T-cell (primary cell): ENCODE measurements at regions not wholly inside any gene's neighbourhood (a gene's known extent, or its start where the extent isn't known, plus 50 kb on each side); places are given as distances from the start of the nearest gene placed in this dataset.

Experiments
- ATAC-seq, 4 experiments: fragments of 200-7000 bp in 3 of 4; fragments of 150-1000 bp in 1 of 4; cut with Tn5 transposase; replicated peaks in 1 of 4; 1 replicate in 3 of 4; 2 replicates in 1 of 4; pipeline ENCODE4 v1.10.0; 2021; ENCODE audit warnings: moderate library complexity in 3 of 4, mild to moderate bottlenecking in 2 of 4, moderate number of reproducible peaks in 1 of 4
- CTCF ChIA-PET, 2 donors: fragments of 300-600 bp; sonication (Branson Sonifier 250); formaldehyde crosslinking; loops; one replicate each; lab custom pipeline; 2022; ENCODE audit warnings: antibody characterized with exemption in 2 of 2; lab: Charles Lee
- POLR2A ChIA-PET, 2 donors: fragments of 300-600 bp; sonication (Branson Sonifier 250); formaldehyde crosslinking; loops; one replicate each; lab custom pipeline; 2022; ENCODE audit warnings: antibody characterized with exemption in 2 of 2; lab: Charles Lee
- DNase-seq, 35 experiments: peaks; one replicate each; pipeline versions ENCODE4 v3.0.0 to v3.0.0-alpha.2; 2013 to 2023
- H3K27ac ChIP-seq: one replicate; pipeline ENCODE4 v1.5.1; 2013; ENCODE audit warnings: low read length
- H3K27me3 ChIP-seq, 2 experiments: replicated peaks in 1 of 2; 1 replicate in 1 of 2; 2 replicates in 1 of 2; pipeline versions ENCODE4 v1.6.1 to v1.7.0; 2013; ENCODE audit warnings: low read length in 1 of 2, mixed read lengths in 1 of 2; ENCODE audit not compliant: control insufficient read depth in 2 of 2, insufficient read depth in 2 of 2; ENCODE audit errors: extremely low read depth in 1 of 2
- H3K36me3 ChIP-seq, 2 donors: 1 replicate in 1 of 2; 2 replicates in 1 of 2; pipeline versions ENCODE4 v1.6.1 to v1.7.0; 2013; ENCODE audit warnings: low read length in 1 of 2; ENCODE audit not compliant: control insufficient read depth in 2 of 2, insufficient read depth in 1 of 2; ENCODE audit errors: extremely low read depth in 1 of 2
- H3K4me1 ChIP-seq, 2 experiments: 1 replicate in 1 of 2; 2 replicates in 1 of 2; pipeline versions ENCODE4 v1.6.1 to v1.7.0; 2013; ENCODE audit warnings: low read length in 2 of 2, mixed read lengths in 1 of 2; ENCODE audit not compliant: insufficient read depth in 2 of 2, control insufficient read depth in 1 of 2; ENCODE audit errors: extremely low read depth in 1 of 2
- H3K4me3 ChIP-seq, 2 donors: 1 replicate in 1 of 2; 2 replicates in 1 of 2; pipeline versions ENCODE4 v1.5.1 to v1.7.0; 2013; ENCODE audit warnings: mild to moderate bottlenecking in 2 of 2, low read length in 1 of 2, moderate library complexity in 1 of 2; ENCODE audit not compliant: control insufficient read depth in 1 of 2; ENCODE audit errors: extremely low read depth in 1 of 2
- H3K9me3 ChIP-seq: 2 replicates; pipeline ENCODE4 v1.7.0; 2013
- H3K27ac Mint-ChIP-seq, 2 donors: one replicate each; pipeline ENCODE4 v1.8.0; 2020 to 2021; ENCODE audit warnings: mild to moderate bottlenecking in 2 of 2, mixed read lengths in 2 of 2
- H3K27me3 Mint-ChIP-seq, 2 donors: one replicate each; pipeline ENCODE4 v1.8.0; 2021 to 2022; ENCODE audit warnings: mixed read lengths in 2 of 2
- H3K36me3 Mint-ChIP-seq: one replicate; pipeline ENCODE4 v1.8.0; 2021; ENCODE audit warnings: mixed read lengths
- H3K4me1 Mint-ChIP-seq, 3 donors: one replicate each; pipeline ENCODE4 v1.8.0; 2020 to 2022; ENCODE audit warnings: mixed read lengths in 3 of 3, mild to moderate bottlenecking in 1 of 3
- H3K4me3 Mint-ChIP-seq, 3 donors: one replicate each; pipeline ENCODE4 v1.8.0; 2020 to 2022; ENCODE audit warnings: mild to moderate bottlenecking in 3 of 3, mixed read lengths in 3 of 3, moderate library complexity in 3 of 3
- H3K9me3 Mint-ChIP-seq, 3 donors: one replicate each; pipeline ENCODE4 v1.8.0; 2020 to 2022; ENCODE audit warnings: mixed read lengths in 3 of 3
- WGBS: methylation state at CpG from one replicate; pipeline ENCODE4 v1.1.5; 2013; ENCODE audit warnings: missing lambda C conversion rate; ENCODE audit not compliant: insufficient coverage; 5-methylcytosine and 5-hydroxymethylcytosine counted together

GRCh38 chr9:90508940-90509339 lies 133.7 kb downstream of the DIRAS2 start:
- Histone ChIP-seq H3K36me3 (no peaks in the 10 kb centered on the region), H3K4me1 (no peaks in the 10 kb centered on the region), H3K27me3 (no peaks in the 10 kb centered on the region), H3K4me3 (no peak overlapping the region), H3K27ac (no peak overlapping the region), H3K9me3 (no peaks in the 10 kb centered on the region)
- H3K9me3 Mint-ChIP-seq = no peaks in the 10 kb centered on the region
- no peak overlapping the region for H3K4me3 Mint-ChIP-seq
- H3K27ac Mint-ChIP-seq = no peak overlapping the region
- WGBS = 80% methylated on average over 1 of the region's 2 CpGs
- ChIA-PET POLR2A (no interaction called here), CTCF (no interaction called here)
- H3K27me3 Mint-ChIP-seq = peaks cover 2 to 4% of the 10 kb centered on the region in 2 donors
- DNase-seq (no peak), ATAC-seq (no peak)
- peaks cover 0 to 5% (median 4%) of the 10 kb centered on the region in 3 donors for H3K4me1 Mint-ChIP-seq
- H3K36me3 Mint-ChIP-seq = no peaks in the 10 kb centered on the region

DNA sequence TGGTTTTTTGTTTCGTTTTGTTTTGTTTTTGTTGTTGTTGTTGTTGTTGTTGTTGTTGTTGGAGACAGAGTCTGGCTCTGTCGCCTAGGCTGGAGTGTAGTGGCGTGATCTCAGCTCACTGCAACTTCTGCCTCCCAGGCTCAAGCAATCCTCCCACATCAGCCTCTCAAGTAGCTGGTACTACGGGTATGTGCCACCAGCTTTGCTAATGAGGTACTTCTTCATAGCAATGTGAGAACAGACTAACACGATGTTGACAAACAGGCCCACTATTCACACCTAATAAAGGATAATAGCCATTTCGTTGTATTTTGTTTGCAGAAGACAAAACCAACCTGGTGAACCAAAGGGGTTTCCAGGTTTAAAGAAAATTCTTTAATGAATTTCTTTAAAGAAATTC lies 130.9 kb downstream of the DIRAS2 start:
- no peak overlapping the region for H3K27ac ChIP-seq
- ChIA-PET POLR2A (no interaction called here), CTCF (no interaction called here)
- no peaks in the 10 kb centered on the region for H3K9me3 Mint-ChIP-seq
- no peaks in the 10 kb centered on the region for H3K36me3 ChIP-seq
- no peak for ATAC-seq
- peaks cover 0 to 5% (median 4%) of the 10 kb centered on the region in 3 donors for H3K4me1 Mint-ChIP-seq
- H3K4me3 Mint-ChIP-seq = no peak overlapping the region
- peaks cover 2 to 7% of the 10 kb centered on the region in 2 donors for H3K27me3 Mint-ChIP-seq
- no peaks in the 10 kb centered on the region for H3K27me3 ChIP-seq
- WGBS = no CpG with 5 or more reads among the region's 6 CpGs
- H3K4me3 ChIP-seq = no peak overlapping the region
- no peak overlapping the region for H3K27ac Mint-ChIP-seq
- H3K9me3 ChIP-seq = no peaks in the 10 kb centered on the region
- H3K36me3 Mint-ChIP-seq = no peaks in the 10 kb centered on the region
- H3K4me1 ChIP-seq = no peaks in the 10 kb centered on the region
- DNase-seq = no peak

- POLR2A ChIA-PET = no interaction called here
- Mint-ChIP-seq H3K9me3 (no peaks in the 10 kb centered on the region), H3K27ac (no peak overlapping the region), H3K4me3 (no peak overlapping the region), H3K36me3 (no peaks in the 10 kb centered on the region), H3K27me3 (peaks cover 2 to 10% of the 10 kb centered on the region in 2 donors), H3K4me1 (no peaks in the 10 kb centered on the region)
- ATAC-seq = no peak
- no peaks in the 10 kb centered on the region for H3K9me3 ChIP-seq
- no peak overlapping the region for H3K27ac ChIP-seq
- WGBS = no CpG with 5 or more reads among the region's 3 CpGs
- no peaks in the 10 kb centered on the region for H3K27me3 ChIP-seq
- H3K36me3 ChIP-seq = no peaks in the 10 kb centered on the region
- DNase-seq = no peak
- CTCF ChIA-PET = no interaction called here
- H3K4me3 ChIP-seq = no peak overlapping the region
- H3K4me1 ChIP-seq = no peaks in the 10 kb centered on the region
Measured at GRCh38 chr9:90514877-90515276, 127.7 kb downstream of the DIRAS2 start.

DNA sequence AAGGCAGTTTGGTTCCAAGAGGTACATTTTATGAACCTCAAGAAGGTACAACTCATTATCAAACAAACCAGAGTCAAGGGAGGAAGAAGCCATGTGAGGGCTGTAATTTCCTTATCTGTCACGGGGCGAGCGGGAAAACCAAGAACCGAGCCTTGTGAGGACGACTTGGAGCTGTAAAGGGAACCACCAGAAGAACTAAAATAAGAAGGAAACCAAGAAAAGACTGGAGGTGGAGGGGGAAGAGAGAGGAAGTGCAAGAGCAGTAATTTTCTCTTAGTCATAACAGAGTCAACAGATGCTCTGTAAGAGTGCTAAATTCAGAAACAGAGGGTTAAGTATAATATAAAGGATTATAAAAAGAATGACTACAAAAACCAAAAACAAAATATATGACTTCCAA lies 127.1 kb downstream of the DIRAS2 start:
- Histone ChIP-seq H3K27ac (no peak overlapping the region), H3K4me1 (no peaks in the 10 kb centered on the region), H3K4me3 (no peak overlapping the region), H3K9me3 (no peaks in the 10 kb centered on the region), H3K27me3 (no peaks in the 10 kb centered on the region), H3K36me3 (no peaks in the 10 kb centered on the region)
- WGBS = no CpG with 5 or more reads among the region's 5 CpGs
- ATAC-seq (no peak), DNase-seq (no peak)
- Mint-ChIP-seq H3K9me3 (no peaks in the 10 kb centered on the region), H3K27me3 (peaks cover 2 to 10% of the 10 kb centered on the region in 2 donors), H3K4me1 (no peaks in the 10 kb centered on the region), H3K27ac (no peak overlapping the region), H3K4me3 (no peak overlapping the region), H3K36me3 (no peaks in the 10 kb centered on the region)
- ChIA-PET POLR2A (interaction anchor here in 1 of 2 donors (0.7 kb wide), 1 partner anchor 12 kb away, joined by 6 read pairs; no protein-coding TSS in a partner anchor), CTCF (no interaction called here)

GRCh38 chr9:90517103-90517502 lies 125.5 kb downstream of the DIRAS2 start:
- H3K4me1 Mint-ChIP-seq = no peaks in the 10 kb centered on the region
- Histone ChIP-seq H3K27me3 (no peaks in the 10 kb centered on the region), H3K4me3 (no peak overlapping the region), H3K4me1 (no peaks in the 10 kb centered on the region), H3K9me3 (no peaks in the 10 kb centered on the region), H3K27ac (no peak overlapping the region), H3K36me3 (no peaks in the 10 kb centered on the region)
- no peak for DNase-seq
- H3K36me3 Mint-ChIP-seq = no peaks in the 10 kb centered on the region
- no peak overlapping the region for H3K27ac Mint-ChIP-seq
- peaks cover 6 to 16% of the 10 kb centered on the region in 2 donors for H3K27me3 Mint-ChIP-seq
- ChIA-PET POLR2A (no interaction called here), CTCF (no interaction called here)
- H3K9me3 Mint-ChIP-seq = no peaks in the 10 kb centered on the region
- ATAC-seq = no peak
- no peak overlapping the region for H3K4me3 Mint-ChIP-seq
- WGBS = no CpG with 5 or more reads among the region's 2 CpGs

- CTCF ChIA-PET = no interaction called here
- Mint-ChIP-seq H3K27me3 (peaks cover 15 to 21% of the 10 kb centered on the region in 2 donors), H3K4me3 (no peak overlapping the region), H3K4me1 (no peaks in the 10 kb centered on the region), H3K36me3 (no peaks in the 10 kb centered on the region), H3K27ac (no peak overlapping the region), H3K9me3 (no peaks in the 10 kb centered on the region)
- Histone ChIP-seq H3K4me3 (no peak overlapping the region), H3K4me1 (no peaks in the 10 kb centered on the region), H3K36me3 (no peaks in the 10 kb centered on the region), H3K9me3 (no peaks in the 10 kb centered on the region), H3K27ac (no peak overlapping the region), H3K27me3 (peaks cover 0 to 3% of the 10 kb centered on the region in 2 experiments)
- DNase-seq = no peak
- ATAC-seq = no peak
- POLR2A ChIA-PET = no interaction called here
- 87% methylated on average over 5 of the region's 7 CpGs for WGBS
Measured at GRCh38 chr9:90521811-90522570, 120.6 kb downstream of the DIRAS2 start.
